NT2/D1 (cell line): ENCODE measurements at regions not wholly inside any gene's neighbourhood (a gene's known extent, or its start where the extent isn't known, plus 50 kb on each side); places are given as distances from the start of the nearest gene placed in this dataset.
"Not testable (repeated sequence)": the region's sequence is repeated elsewhere in the genome, so short reads cannot be mapped to it uniquely, and the experiment has no call there.

ENCODE experiments used
- DNase-seq: peaks from one replicate; pipeline ENCODE4 v3.0.0-alpha.2; 2011; ENCODE audit warnings: low read depth, low spot score
- H3K27me3 ChIP-seq: 2 replicates; pipeline ENCODE4 v1.6.0; 2011; ENCODE audit warnings: mild to moderate bottlenecking; ENCODE audit not compliant: insufficient read length, insufficient read depth
- H3K36me3 ChIP-seq: 2 replicates; pipeline ENCODE4 v1.6.1; 2011; ENCODE audit warnings: mild to moderate bottlenecking, low read length, mixed read lengths; ENCODE audit not compliant: insufficient read depth, insufficient read length
- H3K4me1 ChIP-seq: 2 replicates; pipeline ENCODE4 v1.5.1; 2011; ENCODE audit not compliant: insufficient read depth, insufficient read length
- H3K4me3 ChIP-seq: 2 replicates; pipeline ENCODE4 v1.5.1; 2011; ENCODE audit warnings: low read depth; ENCODE audit not compliant: insufficient read length
- H3K9ac ChIP-seq: 2 replicates; pipeline ENCODE4 v1.6.0; 2011; ENCODE audit warnings: low read depth; ENCODE audit not compliant: insufficient read length
- H3K9me3 ChIP-seq: 2 replicates; pipeline ENCODE4 v1.5.1; 2011; ENCODE audit warnings: mild to moderate bottlenecking, low read length; ENCODE audit not compliant: insufficient read depth
- SUZ12 ChIP-seq: IDR thresholded peaks from 2 replicates; pipeline ENCODE4 v1.6.1; 2011; ENCODE audit not compliant: insufficient read length, insufficient read depth; ENCODE audit errors: extremely low read depth
- YY1 ChIP-seq: IDR thresholded peaks from 2 replicates; pipeline ENCODE4 v1.6.1; 2011; ENCODE audit not compliant: insufficient read length, insufficient read depth
- ZNF274 ChIP-seq: IDR thresholded peaks from 2 replicates; pipeline ENCODE4 v1.6.1; 2011; ENCODE audit warnings: mild to moderate bottlenecking, low read depth, low read length

DNA sequence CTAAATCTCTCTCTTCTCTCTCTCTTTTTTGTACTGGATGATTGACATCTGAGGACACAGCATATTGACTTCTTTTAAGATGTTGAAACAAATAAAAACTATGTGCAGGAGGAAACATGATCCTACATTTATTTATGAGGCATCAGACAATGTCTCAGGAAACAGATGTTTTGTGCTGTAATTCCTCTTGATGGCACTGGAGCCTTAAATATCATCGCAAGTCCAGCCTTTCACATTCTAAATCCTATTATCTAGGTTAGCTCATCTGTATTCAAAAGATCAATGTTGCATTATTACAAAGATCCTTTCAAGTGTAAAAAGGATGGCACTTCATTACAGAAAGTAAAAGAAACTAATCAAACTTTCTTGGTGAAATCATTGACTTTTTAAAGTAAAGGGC, 63.9 kb downstream of the MAT2B start:
- Histone ChIP-seq H3K9ac (no peak overlapping the region), H3K9me3 (no peaks in the 10 kb centered on the region), H3K36me3 (no peaks in the 10 kb centered on the region), H3K27me3 (peaks cover 21% of the 10 kb centered on the region), H3K4me3 (no peak overlapping the region), H3K4me1 (peaks cover 4% of the 10 kb centered on the region)
- no peak for DNase-seq
- TF ChIP-seq ZNF274 (no peak), SUZ12 (no peak), YY1 (no peak)

DNA sequence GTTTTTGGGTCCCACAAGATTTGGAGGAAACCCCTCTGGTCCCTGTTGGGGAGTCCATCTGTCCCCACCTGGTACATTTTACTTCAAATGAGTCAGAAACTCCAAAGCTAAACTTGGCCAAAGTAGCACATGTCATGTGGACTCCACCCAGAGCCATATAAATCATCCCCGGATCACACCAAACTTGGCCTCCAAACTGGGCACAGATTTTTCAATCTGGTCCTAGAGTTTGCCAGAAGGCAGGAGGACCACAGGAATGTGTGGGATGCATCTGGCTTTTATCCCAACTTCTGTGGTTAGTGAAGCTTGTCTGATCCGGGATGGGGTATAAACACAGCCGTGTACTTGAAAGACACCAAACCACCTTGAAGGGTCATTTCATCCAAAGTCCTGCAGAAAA, 66.3 kb downstream of the MAT2B start:
- H3K36me3 ChIP-seq: no peaks in the 10 kb centered on the region
- H3K4me3 ChIP-seq: no peak overlapping the region
- TF ChIP-seq YY1: no peak
- no peak for TF ChIP-seq SUZ12
- TF ChIP-seq ZNF274: no peak
- H3K4me1 ChIP-seq: no peaks in the 10 kb centered on the region
- H3K27me3 ChIP-seq: peaks cover 18% of the 10 kb centered on the region
- DNase-seq: no peak
- no peak overlapping the region for H3K9ac ChIP-seq
- no peaks in the 10 kb centered on the region for H3K9me3 ChIP-seq

DNA sequence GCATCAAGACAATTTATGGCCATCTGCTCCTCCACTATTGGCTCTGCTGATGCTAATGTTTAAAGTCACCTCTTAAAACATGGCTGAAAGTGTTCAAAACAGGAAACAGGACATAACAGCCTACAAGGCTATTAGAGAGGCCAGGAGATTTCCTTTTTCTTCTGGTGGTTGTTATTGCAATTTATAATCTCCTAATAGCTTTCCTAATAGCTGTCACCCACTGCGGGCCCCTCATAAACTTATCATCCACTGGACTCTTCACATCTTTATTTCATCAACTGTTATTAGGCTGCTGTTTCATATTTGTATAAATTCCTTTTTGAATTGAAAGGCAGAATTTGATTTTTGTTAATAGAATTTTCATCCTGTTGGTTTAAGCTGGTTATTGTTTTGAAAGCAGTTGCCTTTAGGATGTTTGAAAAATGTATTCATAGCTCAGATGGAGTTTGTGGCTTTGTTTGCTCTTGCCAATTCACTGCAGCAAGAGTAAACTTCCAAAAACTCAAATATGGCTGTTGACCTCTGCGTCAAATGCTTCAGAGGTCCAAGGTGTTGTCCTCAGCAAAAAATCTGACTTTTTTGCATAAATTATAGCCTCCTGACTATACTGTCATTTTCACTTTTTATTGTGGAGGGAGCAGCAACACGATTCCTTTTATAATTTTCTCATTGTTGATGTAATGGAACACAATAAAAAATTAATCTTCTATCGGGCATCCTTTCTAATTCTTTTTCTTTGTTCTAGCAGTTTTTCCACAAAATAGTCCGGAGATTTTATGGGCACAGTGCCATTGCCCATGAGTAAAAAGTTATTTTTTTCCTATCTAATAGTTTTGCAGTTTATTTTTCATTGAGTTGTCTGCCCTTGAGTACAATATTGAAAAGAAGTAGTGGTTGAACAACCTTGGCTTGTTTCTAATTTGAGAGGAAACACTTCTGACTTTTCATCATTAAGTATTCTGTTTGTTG, 69.3 kb downstream of the MAT2B start:
- Histone ChIP-seq H3K36me3 (no peaks in the 10 kb centered on the region), H3K4me3 (no peak overlapping the region), H3K9ac (no peak overlapping the region), H3K9me3 (no peaks in the 10 kb centered on the region), H3K4me1 (no peaks in the 10 kb centered on the region), H3K27me3 (no peaks in the 10 kb centered on the region)
- DNase-seq: no peak
- TF ChIP-seq ZNF274 (no peak), YY1 (no peak), SUZ12 (no peak)

DNA sequence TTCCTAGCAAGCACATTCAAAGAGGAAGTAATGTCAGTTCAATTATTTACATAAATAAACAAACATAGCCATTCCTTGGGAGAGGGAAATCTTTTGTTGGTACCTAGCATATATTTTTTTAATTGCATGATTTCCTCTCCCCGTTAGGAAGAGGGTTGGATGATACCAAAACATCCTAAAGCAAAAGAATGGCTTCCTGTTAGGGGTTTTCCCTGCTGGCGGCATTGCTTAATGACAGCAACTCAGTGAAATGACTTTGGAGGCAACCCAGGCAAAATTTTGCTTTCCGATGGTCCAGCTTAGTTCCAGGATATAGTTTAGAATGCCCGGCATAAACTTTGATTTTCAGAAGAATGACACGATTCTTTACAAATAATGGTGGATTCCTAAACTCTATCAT, 73.2 kb downstream of the MAT2B start:
- Histone ChIP-seq H3K9ac (no peak overlapping the region), H3K9me3 (no peaks in the 10 kb centered on the region), H3K4me3 (no peak overlapping the region), H3K27me3 (no peaks in the 10 kb centered on the region), H3K4me1 (no peaks in the 10 kb centered on the region), H3K36me3 (no peaks in the 10 kb centered on the region)
- TF ChIP-seq ZNF274: no peak
- no peak for TF ChIP-seq YY1
- TF ChIP-seq SUZ12: no peak
- DNase-seq: no peak

DNA sequence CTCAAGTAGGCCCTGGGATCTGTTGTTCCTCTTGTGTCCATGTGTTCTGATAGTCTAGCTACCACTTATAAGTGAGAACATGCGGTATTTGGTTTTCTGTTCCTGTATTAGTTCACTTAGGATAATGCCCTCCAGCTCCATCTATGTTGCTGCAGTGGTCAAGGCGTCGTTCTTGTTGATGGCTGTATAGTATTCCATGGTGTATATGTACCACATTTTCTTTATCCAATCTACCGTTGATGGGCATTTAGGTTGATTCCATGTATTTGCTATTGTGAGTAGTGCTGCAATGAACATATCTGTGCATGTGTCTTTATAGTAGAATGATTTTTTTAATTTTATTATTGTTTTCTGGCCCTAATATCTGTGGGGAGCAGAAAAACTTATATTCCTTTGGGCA, 74.3 kb downstream of the MAT2B start:
- no peaks in the 10 kb centered on the region for H3K27me3 ChIP-seq
- TF ChIP-seq YY1 (no peak), ZNF274 (no peak), SUZ12 (no peak)

DNA sequence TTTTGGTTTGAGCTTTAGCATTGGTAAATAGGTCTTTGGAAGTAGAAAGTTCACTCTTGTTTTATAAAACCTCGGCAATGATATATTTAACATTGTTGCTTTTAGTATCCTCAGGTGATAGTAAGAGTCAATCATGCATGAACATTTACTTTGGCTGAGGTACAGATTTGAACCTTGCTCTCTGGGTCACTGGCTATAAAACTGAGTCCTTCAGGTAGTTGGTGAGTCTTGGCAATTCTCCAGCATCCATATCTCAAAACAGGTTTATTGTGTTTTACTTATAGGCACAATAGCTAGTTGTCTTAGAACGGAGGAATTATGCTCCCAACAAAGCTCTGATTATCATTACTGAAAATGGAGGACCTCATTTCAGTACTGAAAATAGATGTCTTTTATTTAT, 75.1 kb downstream of the MAT2B start:
- DNase-seq: no peak
- no peaks in the 10 kb centered on the region; the same call in 1 of the 2 replicates for H3K9me3 ChIP-seq
- H3K27me3 ChIP-seq: no peaks in the 10 kb centered on the region
- TF ChIP-seq SUZ12 (no peak), YY1 (no peak), ZNF274 (no peak)
- no peak overlapping the region for H3K9ac ChIP-seq
- no peaks in the 10 kb centered on the region for H3K36me3 ChIP-seq
- no peaks in the 10 kb centered on the region for H3K4me1 ChIP-seq
- no peak overlapping the region for H3K4me3 ChIP-seq

More for the DNA sequence above, 74.3 kb downstream of the MAT2B start:
- no peaks in the 10 kb centered on the region for H3K36me3 ChIP-seq
- H3K9ac ChIP-seq: no peak overlapping the region
- no peak for DNase-seq
- no peaks in the 10 kb centered on the region; the same call in 1 of the 2 replicates for H3K9me3 ChIP-seq
- no peak overlapping the region for H3K4me3 ChIP-seq
- H3K4me1 ChIP-seq: no peaks in the 10 kb centered on the region

DNA sequence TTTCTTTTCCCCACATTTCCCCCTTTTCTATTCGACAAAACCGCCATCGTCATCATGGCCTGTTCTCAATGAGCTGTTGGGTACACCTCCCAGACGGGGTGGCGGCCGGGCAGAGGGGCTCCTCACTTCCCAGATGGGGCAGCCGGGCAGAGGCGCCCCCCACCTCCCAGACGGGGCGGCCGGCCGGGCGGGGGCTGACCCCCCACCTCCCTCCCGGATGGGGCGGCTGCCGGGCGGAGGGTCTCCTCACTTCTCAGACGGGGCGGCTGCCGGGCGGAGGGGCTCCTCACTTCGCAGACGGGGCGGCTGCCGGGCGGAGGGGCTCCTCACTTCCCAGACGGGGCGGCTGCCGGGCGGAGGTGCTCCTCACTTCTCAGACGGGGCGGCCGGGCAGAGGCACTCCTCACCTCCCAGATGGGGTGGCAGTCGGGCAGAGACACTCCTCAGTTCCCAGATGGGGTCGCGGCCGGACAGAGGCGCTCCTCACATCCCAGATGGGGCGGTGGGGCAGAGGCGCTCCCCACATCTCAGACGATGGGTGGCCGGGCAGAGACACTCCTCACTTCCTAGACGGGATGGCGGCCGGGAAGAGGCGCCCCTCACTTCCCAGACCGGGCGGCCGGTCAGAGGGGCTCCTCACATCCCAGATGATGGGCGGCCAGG, 78.2 kb downstream of the MAT2B start:
- not testable (repeated sequence) for H3K4me3 ChIP-seq, DNase-seq, H3K9me3 ChIP-seq, H3K9ac ChIP-seq, H3K27me3 ChIP-seq, H3K36me3 ChIP-seq, H3K4me1 ChIP-seq
